Skeletal muscle satellite cell (primary cell): ENCODE measurements at regions not wholly inside any gene's neighbourhood (a gene's known extent, or its start where the extent isn't known, plus 50 kb on each side); places are given as distances from the start of the nearest gene placed in this dataset.

Experiments
- H3K27me3 ChIP-seq: 2 replicates; pipeline ENCODE4 v1.7.0; 2013; ENCODE audit warnings: low read length; ENCODE audit not compliant: control insufficient read depth, insufficient read depth
- H3K36me3 ChIP-seq: 2 replicates; pipeline ENCODE4 v1.7.0; 2013; ENCODE audit warnings: mild to moderate bottlenecking, control low read depth, low read length; ENCODE audit not compliant: insufficient read depth
- H3K4me1 ChIP-seq: 2 replicates; pipeline ENCODE4 v1.7.0; 2013; ENCODE audit warnings: low read length; ENCODE audit not compliant: control insufficient read depth, insufficient read depth
- H3K4me2 ChIP-seq: 2 replicates; pipeline ENCODE4 v1.7.0; 2013; ENCODE audit warnings: mild to moderate bottlenecking, low read length
- H3K4me3 ChIP-seq: 2 replicates; pipeline ENCODE4 v1.7.0; 2013; ENCODE audit warnings: low read length
- H3K9ac ChIP-seq: 2 replicates; pipeline ENCODE4 v1.7.0; 2013; ENCODE audit warnings: mild to moderate bottlenecking, low read depth, low read length, moderate library complexity
- H3K9me3 ChIP-seq: replicated peaks from 2 replicates; pipeline ENCODE4 v1.7.0; 2013; ENCODE audit warnings: mild to moderate bottlenecking, control low read depth, low read length

DNA sequence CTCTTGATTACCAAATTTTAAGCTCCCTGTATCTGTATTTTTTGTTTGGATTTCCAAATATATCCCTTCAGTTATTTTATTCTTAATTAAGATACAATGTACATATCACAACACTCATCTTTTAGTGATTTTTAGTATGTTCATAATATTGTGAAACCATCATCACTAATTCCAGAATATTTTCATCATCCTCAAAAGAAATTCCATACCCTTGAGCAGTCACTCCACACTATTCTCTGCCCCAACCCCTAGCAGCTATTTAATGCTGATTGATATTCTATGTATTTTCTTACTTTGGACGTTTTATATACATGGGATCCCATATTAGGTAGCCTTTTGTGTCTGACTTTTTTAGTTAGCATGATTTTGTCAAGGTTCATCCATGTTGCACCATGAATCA lies 127.4 kb upstream of the SLC8A1 start:
- no peak overlapping the region for H3K4me3 ChIP-seq
- H3K4me2 ChIP-seq = no peak overlapping the region
- peaks cover 10% of the 10 kb centered on the region for H3K4me1 ChIP-seq
- no peaks in the 10 kb centered on the region for H3K36me3 ChIP-seq
- H3K27me3 ChIP-seq = no peaks in the 10 kb centered on the region
- H3K9ac ChIP-seq = no peak overlapping the region
- H3K9me3 ChIP-seq = no peaks in the 10 kb centered on the region

GRCh38 chr2:40584432-40584831 lies 132.5 kb upstream of the SLC8A1 start:
- Histone ChIP-seq H3K4me3 (no peak overlapping the region), H3K36me3 (no peaks in the 10 kb centered on the region), H3K9me3 (no peaks in the 10 kb centered on the region), H3K9ac (no peak overlapping the region), H3K4me2 (no peak overlapping the region), H3K27me3 (no peaks in the 10 kb centered on the region), H3K4me1 (peaks cover 5% of the 10 kb centered on the region)

DNA sequence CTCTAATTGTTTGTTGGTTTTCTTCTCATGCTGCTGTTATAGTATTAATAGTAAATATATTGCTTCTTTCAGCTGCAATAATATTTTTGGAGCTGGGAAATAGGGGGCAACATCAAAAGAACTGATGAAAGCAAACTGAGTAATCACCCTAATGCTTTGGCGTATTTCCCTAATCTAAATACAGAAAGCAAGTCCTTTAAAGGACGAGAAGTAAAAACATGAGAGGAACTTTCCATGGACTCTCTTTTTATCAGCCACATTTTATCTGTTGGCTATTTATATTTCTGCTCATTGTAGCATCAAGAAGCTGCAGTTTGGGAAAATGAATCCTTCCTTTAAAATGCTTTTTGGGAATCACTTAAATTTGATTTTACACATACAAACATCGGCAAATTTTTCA lies 139.9 kb upstream of the SLC8A1 start:
- Histone ChIP-seq H3K4me1 (no peaks in the 10 kb centered on the region), H3K9ac (no peak overlapping the region), H3K36me3 (no peaks in the 10 kb centered on the region), H3K4me3 (no peak overlapping the region), H3K9me3 (no peaks in the 10 kb centered on the region), H3K4me2 (no peak overlapping the region), H3K27me3 (no peaks in the 10 kb centered on the region)

GRCh38 chr2:40592218-40592617 lies 140.3 kb upstream of the SLC8A1 start:
- Histone ChIP-seq H3K36me3 (no peaks in the 10 kb centered on the region), H3K27me3 (no peaks in the 10 kb centered on the region), H3K4me3 (no peak overlapping the region), H3K4me1 (no peaks in the 10 kb centered on the region), H3K4me2 (no peak overlapping the region), H3K9ac (no peak overlapping the region), H3K9me3 (no peaks in the 10 kb centered on the region)

DNA sequence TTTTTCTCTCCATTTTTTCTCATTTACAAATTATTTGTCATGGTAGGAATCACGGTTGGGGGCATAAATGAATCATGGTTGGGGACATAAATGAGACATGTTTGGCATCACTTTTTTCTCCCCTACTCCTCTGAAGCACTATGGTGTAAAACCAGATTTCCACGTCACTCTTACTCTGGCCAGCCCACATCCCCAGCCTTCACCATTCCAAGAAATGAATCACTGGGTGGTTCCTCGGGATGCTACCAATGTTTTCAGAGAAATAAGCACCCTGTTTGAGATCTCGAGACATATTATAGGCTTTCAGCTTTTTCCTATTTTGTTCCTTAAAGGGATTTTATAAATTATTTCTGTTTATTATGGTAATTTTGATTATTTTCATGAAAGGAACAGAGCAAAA lies 155.0 kb upstream of the SLC8A1 start:
- Histone ChIP-seq H3K36me3 (no peaks in the 10 kb centered on the region), H3K9ac (no peak overlapping the region), H3K27me3 (no peaks in the 10 kb centered on the region), H3K4me2 (no peak overlapping the region), H3K9me3 (no peaks in the 10 kb centered on the region), H3K4me3 (no peak overlapping the region), H3K4me1 (no peaks in the 10 kb centered on the region)

GRCh38 chr2:40611196-40611595 lies 159.3 kb upstream of the SLC8A1 start:
- Histone ChIP-seq H3K9me3 (no peaks in the 10 kb centered on the region), H3K4me2 (no peak overlapping the region), H3K4me1 (no peaks in the 10 kb centered on the region), H3K4me3 (no peak overlapping the region), H3K36me3 (no peaks in the 10 kb centered on the region), H3K27me3 (no peaks in the 10 kb centered on the region), H3K9ac (no peak overlapping the region)

DNA sequence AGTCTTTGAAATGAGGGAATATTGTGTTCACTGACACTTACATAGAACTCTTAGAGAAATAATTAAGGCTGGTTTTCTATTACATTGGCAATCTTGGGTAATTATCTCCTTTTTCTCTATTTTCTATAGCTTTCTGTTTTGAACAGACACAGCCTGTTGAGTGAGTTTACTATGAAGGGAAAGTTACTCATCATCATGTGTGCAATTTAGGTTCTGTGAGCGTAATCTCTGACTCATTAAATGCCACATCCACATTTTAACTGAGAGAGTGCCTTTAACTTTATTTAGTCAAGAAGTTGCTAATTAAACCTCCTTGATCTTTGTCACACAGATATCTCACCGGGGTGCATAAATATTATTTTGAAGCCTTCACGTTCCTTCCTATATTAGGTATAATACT lies 174.0 kb upstream of the SLC8A1 start:
- Histone ChIP-seq H3K36me3 (no peaks in the 10 kb centered on the region), H3K9ac (peak overlapping the region; percentile 33), H3K27me3 (no peaks in the 10 kb centered on the region), H3K4me2 (no peak overlapping the region), H3K4me1 (peaks cover 7% of the 10 kb centered on the region), H3K4me3 (no peak overlapping the region), H3K9me3 (no peaks in the 10 kb centered on the region)

DNA sequence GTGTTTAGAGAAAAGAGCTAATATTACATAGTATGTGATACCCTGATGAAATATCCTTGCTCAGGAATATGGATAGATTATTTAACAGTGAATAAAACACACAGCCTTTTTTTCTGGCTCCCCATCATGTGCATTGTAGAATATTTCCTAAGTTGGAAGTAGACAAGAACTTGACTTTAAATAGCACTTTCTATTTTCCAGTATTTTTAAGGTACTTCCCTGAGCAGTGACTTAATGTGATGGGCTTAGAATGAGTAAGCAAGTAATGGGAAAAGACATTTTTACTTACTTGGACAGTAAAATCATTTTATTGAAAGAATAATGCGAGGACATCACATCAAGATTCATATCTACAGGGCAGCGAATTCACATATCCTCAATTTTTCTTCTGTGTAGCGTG lies 176.7 kb upstream of the SLC8A1 start:
- Histone ChIP-seq H3K4me2 (no peak overlapping the region), H3K27me3 (no peaks in the 10 kb centered on the region), H3K36me3 (no peaks in the 10 kb centered on the region), H3K9ac (no peak overlapping the region), H3K4me1 (peaks cover 7% of the 10 kb centered on the region), H3K9me3 (no peaks in the 10 kb centered on the region), H3K4me3 (no peak overlapping the region)

GRCh38 chr2:40629768-40630434 lies 178.0 kb upstream of the SLC8A1 start:
- no peaks in the 10 kb centered on the region for H3K27me3 ChIP-seq
- peaks cover 7% of the 10 kb centered on the region for H3K4me1 ChIP-seq

GRCh38 chr2:40639320-40639719 lies 187.4 kb upstream of the SLC8A1 start:
- H3K27me3 ChIP-seq = no peaks in the 10 kb centered on the region
- no peak overlapping the region for H3K4me3 ChIP-seq
- no peak overlapping the region for H3K9ac ChIP-seq
- H3K9me3 ChIP-seq = no peaks in the 10 kb centered on the region
- H3K36me3 ChIP-seq = no peaks in the 10 kb centered on the region
- H3K4me1 ChIP-seq = no peaks in the 10 kb centered on the region
- H3K4me2 ChIP-seq = no peak overlapping the region

More at GRCh38 chr2:40629768-40630434, 178.0 kb upstream of the SLC8A1 start:
- Histone ChIP-seq H3K9ac (no peak overlapping the region), H3K4me2 (no peak overlapping the region), H3K9me3 (no peaks in the 10 kb centered on the region), H3K36me3 (no peaks in the 10 kb centered on the region), H3K4me3 (no peak overlapping the region)

DNA sequence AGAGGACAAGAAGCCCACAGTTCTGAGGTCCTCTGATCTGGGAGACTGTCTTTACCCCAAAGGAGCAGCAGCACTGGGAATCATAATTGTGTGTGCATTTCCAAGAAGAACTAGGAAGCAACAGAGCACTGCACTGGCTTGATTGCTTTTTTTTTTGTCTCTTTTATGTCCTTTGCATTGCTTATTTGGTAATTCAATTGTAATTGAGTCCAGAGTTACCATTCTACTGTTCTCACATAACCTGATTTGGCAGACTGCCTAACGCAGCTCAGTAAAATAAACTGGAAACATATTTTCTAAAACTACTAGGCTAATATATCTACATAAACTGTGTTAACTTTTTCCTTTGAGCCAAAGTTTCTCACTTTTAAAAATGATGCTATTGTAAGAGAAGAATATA lies 190.3 kb upstream of the SLC8A1 start:
- no peak overlapping the region for H3K4me2 ChIP-seq
- H3K27me3 ChIP-seq = no peaks in the 10 kb centered on the region
- H3K4me1 ChIP-seq = no peaks in the 10 kb centered on the region
- no peak overlapping the region for H3K4me3 ChIP-seq
- H3K9me3 ChIP-seq = no peaks in the 10 kb centered on the region
- no peaks in the 10 kb centered on the region for H3K36me3 ChIP-seq
- no peak overlapping the region for H3K9ac ChIP-seq

DNA sequence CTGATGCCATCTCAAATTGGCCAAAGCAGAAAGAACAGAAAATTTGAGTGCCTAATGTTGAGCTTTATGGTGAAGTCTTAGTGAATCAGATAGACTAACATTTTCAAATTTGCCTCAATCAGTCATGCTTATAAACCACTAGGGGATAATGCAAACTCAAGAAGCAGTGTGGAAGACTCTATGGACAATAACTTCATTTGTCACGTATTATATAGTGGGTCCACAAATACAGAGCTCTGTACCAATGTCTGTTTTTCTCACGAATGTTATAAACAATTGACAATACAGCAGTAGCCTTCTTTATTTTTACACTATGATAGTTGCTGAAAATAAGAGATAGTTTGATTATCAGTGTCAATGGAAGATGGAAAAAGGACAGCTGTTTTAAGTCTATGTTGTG lies 190.8 kb upstream of the SLC8A1 start:
- Histone ChIP-seq H3K4me2 (no peak overlapping the region), H3K9ac (no peak overlapping the region), H3K4me1 (no peaks in the 10 kb centered on the region), H3K36me3 (no peaks in the 10 kb centered on the region), H3K4me3 (no peak overlapping the region), H3K27me3 (no peaks in the 10 kb centered on the region), H3K9me3 (no peaks in the 10 kb centered on the region)
